Esophagus muscularis mucosa (tissue), 3 donors: ENCODE measurements at regions not wholly inside any gene's neighbourhood (a gene's known extent, or its start where the extent isn't known, plus 50 kb on each side); places are given as distances from the start of the nearest gene placed in this dataset.

Source experiments
- POLR2AphosphoS5 ChIP-seq, 2 donors: sonication (generic); formaldehyde crosslinking; IDR thresholded peaks; one replicate each; pipeline ENCODE4 v1.6.1; 2017; ENCODE audit warnings: antibody characterized with exemption in 2 of 2
- TF ChIP-seq, protein P1 (sequence below), 3 experiments: fragments of 200-600 bp in 2 of 3; fragments of 450-650 bp in 1 of 3; sonication (generic) in 2 of 3; IDR thresholded peaks; one replicate each; pipeline ENCODE4 v1.5.1; 2017 to 2019; ENCODE audit warnings: antibody characterized with exemption in 3 of 3, mild to moderate bottlenecking in 2 of 3, moderate library complexity in 1 of 3

DNA sequence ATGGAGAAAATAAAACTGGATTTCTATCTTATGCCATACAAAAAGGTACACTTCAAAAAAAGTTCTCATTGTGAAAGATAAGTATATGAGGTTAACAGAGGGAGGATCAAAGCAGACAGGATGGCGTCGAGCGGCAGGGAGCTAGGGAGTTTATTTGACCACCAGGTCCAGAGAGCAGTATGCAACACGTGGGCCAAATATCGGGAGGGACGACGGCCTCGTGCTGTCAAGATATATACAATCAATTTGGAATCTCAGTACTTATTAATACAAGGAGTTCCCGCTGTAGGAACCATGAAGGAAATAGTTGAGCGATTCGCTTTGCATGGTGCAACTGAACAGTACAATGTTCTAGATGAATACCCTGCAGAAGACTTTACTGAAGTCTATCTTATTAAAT is 1069.4 kb upstream of the INTU start:
- no peak for TF ChIP-seq POLR2AphosphoS5 (IDR thresholded peaks at IDR 0.05)
- TF ChIP-seq, protein P1, sequence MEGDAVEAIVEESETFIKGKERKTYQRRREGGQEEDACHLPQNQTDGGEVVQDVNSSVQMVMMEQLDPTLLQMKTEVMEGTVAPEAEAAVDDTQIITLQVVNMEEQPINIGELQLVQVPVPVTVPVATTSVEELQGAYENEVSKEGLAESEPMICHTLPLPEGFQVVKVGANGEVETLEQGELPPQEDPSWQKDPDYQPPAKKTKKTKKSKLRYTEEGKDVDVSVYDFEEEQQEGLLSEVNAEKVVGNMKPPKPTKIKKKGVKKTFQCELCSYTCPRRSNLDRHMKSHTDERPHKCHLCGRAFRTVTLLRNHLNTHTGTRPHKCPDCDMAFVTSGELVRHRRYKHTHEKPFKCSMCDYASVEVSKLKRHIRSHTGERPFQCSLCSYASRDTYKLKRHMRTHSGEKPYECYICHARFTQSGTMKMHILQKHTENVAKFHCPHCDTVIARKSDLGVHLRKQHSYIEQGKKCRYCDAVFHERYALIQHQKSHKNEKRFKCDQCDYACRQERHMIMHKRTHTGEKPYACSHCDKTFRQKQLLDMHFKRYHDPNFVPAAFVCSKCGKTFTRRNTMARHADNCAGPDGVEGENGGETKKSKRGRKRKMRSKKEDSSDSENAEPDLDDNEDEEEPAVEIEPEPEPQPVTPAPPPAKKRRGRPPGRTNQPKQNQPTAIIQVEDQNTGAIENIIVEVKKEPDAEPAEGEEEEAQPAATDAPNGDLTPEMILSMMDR (IDR thresholded peaks at IDR 0.05) = no peak
